Esophagus squamous epithelium (tissue), 5 donors: ENCODE measurements at regions not wholly inside any gene's neighbourhood (a gene's known extent, or its start where the extent isn't known, plus 50 kb on each side); places are given as distances from the start of the nearest gene placed in this dataset.
"Not testable (repeated sequence)": the region's sequence is repeated elsewhere in the genome, so short reads cannot be mapped to it uniquely, and the experiment has no call there.

Experiments
- DNase-seq: peaks from one replicate; lab custom pipeline; 2025; lab: John Stamatoyannopoulos, UW
- H3K27ac ChIP-seq, 4 donors: fragments of 200-600 bp; sonication (generic); one replicate each; pipeline ENCODE4 v1.5.1; 2016 to 2019; ENCODE audit warnings: mild to moderate bottlenecking in 1 of 4
- H3K27me3 ChIP-seq, 4 donors: fragments of 200-600 bp; sonication (generic); 1 replicate in 3 of 4; 2 replicates in 1 of 4; pipeline versions ENCODE4 v1.5.1 to v1.6.0; 2017 to 2021; ENCODE audit warnings: antibody characterized with exemption in 1 of 4
- H3K36me3 ChIP-seq, 3 donors: fragments of 200-600 bp; sonication (generic); one replicate each; pipeline ENCODE4 v1.5.1; 2016 to 2019
- H3K4me1 ChIP-seq, 3 donors: fragments of 200-600 bp; sonication (generic); one replicate each; pipeline ENCODE4 v1.5.1; 2017 to 2019
- H3K4me3 ChIP-seq, 4 donors: fragments of 200-600 bp; sonication (generic); 1 replicate in 3 of 4; 2 replicates in 1 of 4; pipeline ENCODE4 v1.5.1; 2016 to 2019; ENCODE audit warnings: mild to moderate bottlenecking in 2 of 4, moderate library complexity in 1 of 4
- H3K9me3 ChIP-seq, 3 donors: fragments of 200-600 bp; sonication (generic); one replicate each; pipeline ENCODE4 v1.5.1; 2016 to 2019
- POLR2A ChIP-seq, 4 donors: fragments of 450-650 bp; IDR thresholded peaks; one replicate each; pipeline ENCODE4 v1.6.1; 2017; ENCODE audit warnings: antibody characterized with exemption in 4 of 4, mild to moderate bottlenecking in 4 of 4, moderate library complexity in 3 of 4
- WGBS, 2 donors: methylation state at CpG; one replicate each; pipeline ENCODE4 v1.1.5; 2018; 5-methylcytosine and 5-hydroxymethylcytosine counted together
- intact Hi-C: fragments of 100-400 bp; cut with DNase I; formaldehyde crosslinking; loops from one replicate; pipeline ENCODE4 v1.15.0; 2022
- TF ChIP-seq, protein P1 (sequence below), 6 experiments: fragments of 450-650 bp in 4 of 6; fragments of 200-600 bp in 2 of 6; sonication (generic) in 2 of 6; IDR thresholded peaks; one replicate each; pipeline ENCODE4 v1.5.1; 2016 to 2019; ENCODE audit warnings: antibody characterized with exemption in 6 of 6, mild to moderate bottlenecking in 4 of 6, moderate library complexity in 4 of 6
- donor health status: DM: yes; HTN: yes; CAD: no.

DNA sequence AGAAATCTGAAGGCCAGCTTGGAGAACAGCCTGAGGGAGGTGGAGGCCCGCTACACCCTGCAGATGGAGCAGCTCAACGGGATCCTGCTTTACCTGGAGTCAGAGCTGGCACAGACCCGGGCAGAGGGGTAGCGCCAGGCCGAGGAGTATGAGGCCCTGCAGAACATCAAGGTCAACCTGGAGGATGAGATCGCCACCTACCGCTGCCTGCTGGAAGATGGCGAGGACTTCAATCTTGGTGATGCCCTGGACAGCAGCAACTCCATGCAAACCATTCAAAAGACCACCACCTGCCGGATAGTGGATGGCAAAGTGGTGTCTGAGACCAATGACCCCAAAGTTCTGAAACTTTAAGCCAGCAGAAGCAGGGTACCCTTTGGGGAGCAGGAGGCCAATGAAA lies 318.4 kb downstream of the ZFHX3 start:
- H3K36me3 ChIP-seq, DNase-seq, H3K4me3 ChIP-seq, H3K27me3 ChIP-seq, H3K4me1 ChIP-seq, H3K27ac ChIP-seq, H3K9me3 ChIP-seq, intact Hi-C loops: not testable (repeated sequence)
- 84 to 92% methylated on average over 2 to 4 of the region's 9 CpGs for WGBS, 2 donors

DNA sequence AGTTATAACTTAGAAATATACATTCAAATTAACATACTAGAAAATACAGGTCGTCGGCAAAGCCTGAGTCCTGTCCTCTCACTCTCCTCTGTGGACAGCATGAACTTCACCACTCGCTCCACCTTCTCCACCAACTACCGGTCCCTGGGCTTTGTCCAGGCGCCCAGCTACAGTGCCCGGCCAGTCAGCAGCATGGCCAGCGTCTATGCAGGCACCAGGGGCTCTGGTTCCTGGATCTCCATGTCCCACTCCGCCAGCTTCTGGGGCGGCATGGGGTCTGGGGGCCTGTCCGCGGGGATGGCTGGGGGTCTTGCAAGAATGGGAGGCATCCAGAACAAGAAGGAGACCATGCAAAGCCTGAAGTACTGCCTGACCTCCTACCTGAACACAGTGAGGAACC lies 319.4 kb downstream of the ZFHX3 start:
- WGBS, 2 donors: 91 to 94% methylated on average over 7 to 8 of the region's 11 CpGs
- Histone ChIP-seq H3K9me3 (no peaks in the 10 kb centered on the region), H3K4me3 (no peak overlapping the region), H3K4me1 (no peaks in the 10 kb centered on the region), H3K27me3 (no peaks in the 10 kb centered on the region), H3K36me3 (no peaks in the 10 kb centered on the region), H3K27ac (no peak overlapping the region)
- TF ChIP-seq POLR2A (IDR thresholded peaks at IDR 0.05): no peak
- TF ChIP-seq, protein P1, sequence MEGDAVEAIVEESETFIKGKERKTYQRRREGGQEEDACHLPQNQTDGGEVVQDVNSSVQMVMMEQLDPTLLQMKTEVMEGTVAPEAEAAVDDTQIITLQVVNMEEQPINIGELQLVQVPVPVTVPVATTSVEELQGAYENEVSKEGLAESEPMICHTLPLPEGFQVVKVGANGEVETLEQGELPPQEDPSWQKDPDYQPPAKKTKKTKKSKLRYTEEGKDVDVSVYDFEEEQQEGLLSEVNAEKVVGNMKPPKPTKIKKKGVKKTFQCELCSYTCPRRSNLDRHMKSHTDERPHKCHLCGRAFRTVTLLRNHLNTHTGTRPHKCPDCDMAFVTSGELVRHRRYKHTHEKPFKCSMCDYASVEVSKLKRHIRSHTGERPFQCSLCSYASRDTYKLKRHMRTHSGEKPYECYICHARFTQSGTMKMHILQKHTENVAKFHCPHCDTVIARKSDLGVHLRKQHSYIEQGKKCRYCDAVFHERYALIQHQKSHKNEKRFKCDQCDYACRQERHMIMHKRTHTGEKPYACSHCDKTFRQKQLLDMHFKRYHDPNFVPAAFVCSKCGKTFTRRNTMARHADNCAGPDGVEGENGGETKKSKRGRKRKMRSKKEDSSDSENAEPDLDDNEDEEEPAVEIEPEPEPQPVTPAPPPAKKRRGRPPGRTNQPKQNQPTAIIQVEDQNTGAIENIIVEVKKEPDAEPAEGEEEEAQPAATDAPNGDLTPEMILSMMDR (IDR thresholded peaks at IDR 0.05): no peak
- intact Hi-C loops: no loop called here
- DNase-seq: no peak

DNA sequence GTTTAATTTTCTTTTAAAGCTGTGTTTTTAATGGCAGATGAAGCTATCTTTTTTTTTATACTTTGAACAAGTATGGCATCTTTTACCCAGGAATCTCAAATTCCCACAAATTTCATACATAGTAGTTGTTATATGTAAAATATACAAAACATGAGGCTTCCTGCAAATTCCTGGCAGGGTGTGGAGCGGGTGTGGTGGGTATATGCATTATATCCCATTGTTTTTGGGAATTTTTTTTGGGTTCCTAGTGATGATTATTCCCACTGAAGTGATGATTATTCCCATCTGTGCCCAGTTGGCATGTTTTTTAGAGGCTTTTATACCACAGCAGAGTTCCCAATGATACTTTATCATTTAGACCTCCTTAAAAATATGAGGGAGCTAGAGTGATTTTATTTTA lies 320.4 kb downstream of the ZFHX3 start:
- no peaks in the 10 kb centered on the region for H3K27me3 ChIP-seq
- H3K27ac ChIP-seq: no peak overlapping the region
- no peaks in the 10 kb centered on the region for H3K9me3 ChIP-seq
- no peak for DNase-seq
- no peak overlapping the region for H3K4me3 ChIP-seq
- intact Hi-C loops: no loop called here
- no peaks in the 10 kb centered on the region for H3K36me3 ChIP-seq
- WGBS, 2 donors: 85 to 89% methylated on average over 1 of the region's 1 CpG
- no peaks in the 10 kb centered on the region for H3K4me1 ChIP-seq
- TF ChIP-seq POLR2A (IDR thresholded peaks at IDR 0.05): no peak
- TF ChIP-seq, protein P1 (IDR thresholded peaks at IDR 0.05): no peak

GRCh38 chr16:72725643-72726042 lies 322.3 kb downstream of the ZFHX3 start:
- 88 to 96% methylated on average over 2 of the region's 2 CpGs for WGBS, 2 donors
- Histone ChIP-seq H3K4me3 (no peak overlapping the region), H3K27ac (no peak overlapping the region), H3K36me3 (no peaks in the 10 kb centered on the region), H3K4me1 (no peaks in the 10 kb centered on the region), H3K9me3 (no peaks in the 10 kb centered on the region), H3K27me3 (no peaks in the 10 kb centered on the region)
- DNase-seq: no peak
- TF ChIP-seq POLR2A (IDR thresholded peaks at IDR 0.05): no peak
- TF ChIP-seq, protein P1 (IDR thresholded peaks at IDR 0.05): no peak
- intact Hi-C loops: no loop called here

DNA sequence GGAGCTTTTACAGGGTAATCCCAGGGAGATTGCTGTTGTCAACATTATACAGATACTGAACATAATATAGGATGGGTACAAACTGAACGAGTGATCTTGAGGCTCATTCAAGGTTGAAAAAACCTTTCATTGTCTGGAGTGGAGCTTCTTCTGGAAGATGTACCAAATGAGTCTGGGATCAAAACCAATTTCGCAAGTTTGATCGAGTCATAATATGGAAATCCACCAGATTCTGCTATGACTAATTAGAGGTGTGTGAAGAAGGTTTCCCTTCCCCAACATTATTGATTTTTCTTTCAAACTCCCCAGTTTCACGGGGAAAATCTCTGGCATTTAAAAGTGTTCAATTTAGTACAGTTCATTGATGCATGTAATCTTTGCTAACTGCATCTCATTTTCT lies 324.1 kb downstream of the ZFHX3 start:
- intact Hi-C loops: no loop called here
- WGBS, 2 donors: 33 to 64% methylated on average over 4 of the region's 4 CpGs
- Histone ChIP-seq H3K4me1 (no peaks in the 10 kb centered on the region), H3K27ac (no peak overlapping the region), H3K9me3 (no peaks in the 10 kb centered on the region), H3K36me3 (no peaks in the 10 kb centered on the region), H3K4me3 (no peak overlapping the region), H3K27me3 (no peaks in the 10 kb centered on the region)
- TF ChIP-seq, protein P1 (IDR thresholded peaks at IDR 0.05): no peak
- no peak for TF ChIP-seq POLR2A (IDR thresholded peaks at IDR 0.05)
- no peak for DNase-seq

GRCh38 chr16:72722552-72722951 lies 325.4 kb downstream of the ZFHX3 start:
- Histone ChIP-seq H3K4me1 (no peaks in the 10 kb centered on the region), H3K27me3 (no peaks in the 10 kb centered on the region), H3K27ac (no peak overlapping the region), H3K36me3 (no peaks in the 10 kb centered on the region), H3K9me3 (no peaks in the 10 kb centered on the region), H3K4me3 (no peak overlapping the region)
- intact Hi-C loops: no loop called here
- DNase-seq: no peak
- TF ChIP-seq POLR2A (IDR thresholded peaks at IDR 0.05): no peak
- TF ChIP-seq, protein P1 (IDR thresholded peaks at IDR 0.05): no peak
- WGBS, 2 donors: 81 to 83% methylated on average over 5 of the region's 5 CpGs
